ENCODE measurements at regions not wholly inside any gene's neighbourhood (a gene's known extent, or its start where the extent isn't known, plus 50 kb on each side); places are given as distances from the start of the nearest gene placed in this dataset.

DNA sequence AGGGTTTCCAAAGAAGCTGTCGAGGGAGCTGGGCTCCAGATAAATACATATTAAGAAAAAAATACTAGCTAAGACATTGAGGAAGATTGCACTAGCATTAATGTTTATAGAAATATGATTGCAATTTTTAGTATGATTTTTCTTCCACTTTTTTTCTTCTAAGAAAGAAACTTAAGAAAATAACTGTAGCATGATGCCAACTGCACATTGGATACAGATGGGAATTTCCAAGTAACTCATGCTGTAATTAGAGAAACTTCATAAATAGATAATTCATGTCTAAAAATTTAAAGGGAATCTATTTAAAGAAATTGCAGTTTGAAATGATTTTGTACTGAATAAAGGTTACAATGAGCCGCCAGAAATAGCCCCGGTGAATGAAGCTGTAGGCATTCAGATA, 119.4 kb downstream of the POLR1F start:
- Histone ChIP-seq H3K36me3 (ENCODE audit: insufficient read depth, low read length) (no peaks in the 10 kb centered on the region), H3K9me3 (ENCODE audit: insufficient read depth, low read depth, low read length) (no peaks in the 10 kb centered on the region), H3K27me3 (ENCODE audit: insufficient read depth, low read length) (no peaks in the 10 kb centered on the region), H2AFZ (ENCODE audit: low read depth, low read length) (no peak overlapping the region), H3K4me3 (ENCODE audit: insufficient read depth, low read depth, low read length) (no peak overlapping the region), H3K9ac (ENCODE audit: low read length) (no peak overlapping the region), H3K4me1 (ENCODE audit: insufficient read depth, low read length) (no peaks in the 10 kb centered on the region), H3K4me2 (ENCODE audit: low read length) (no peak overlapping the region), H4K20me1 (ENCODE audit: insufficient read depth, low read length) (no peaks in the 10 kb centered on the region), H3K27ac (ENCODE audit: low read depth, low read length) (no peak overlapping the region), H3K79me2 (ENCODE audit: insufficient read depth, low read length) (no peaks in the 10 kb centered on the region)
- Mint-ChIP-seq H3K27me3 (ENCODE audit: low read depth, unreplicated experiment) (no peaks in the 10 kb centered on the region), H3K27ac (ENCODE audit: unreplicated experiment) (no peak overlapping the region), H3K36me3 (ENCODE audit: low read depth, unreplicated experiment) (no peaks in the 10 kb centered on the region), H3K4me3 (ENCODE audit: unreplicated experiment) (no peak overlapping the region), H3K4me1 (ENCODE audit: low read depth, unreplicated experiment) (no peaks in the 10 kb centered on the region), H3K9me3 (ENCODE audit: unreplicated experiment) (peaks cover 4% of the 10 kb centered on the region)
- no peak for DNase-seq (ENCODE audit: low read depth)
- no peak for FAIRE-seq
- no peak for TF ChIP-seq EZH2 (IDR thresholded peaks at IDR 0.05; ENCODE audit: insufficient read depth, low read length)
- no peak for TF ChIP-seq CTCF (IDR thresholded peaks at IDR 0.05; ENCODE audit: insufficient read depth, low read depth, low read length)

GRCh38 chr7:19587291-19587690, 121.5 kb downstream of the POLR1F start:
- Mint-ChIP-seq H3K4me3 (ENCODE audit: unreplicated experiment) (no peak overlapping the region), H3K9me3 (ENCODE audit: unreplicated experiment) (peaks cover 3% of the 10 kb centered on the region), H3K4me1 (ENCODE audit: low read depth, unreplicated experiment) (no peaks in the 10 kb centered on the region), H3K27me3 (ENCODE audit: low read depth, unreplicated experiment) (no peaks in the 10 kb centered on the region), H3K36me3 (ENCODE audit: low read depth, unreplicated experiment) (no peaks in the 10 kb centered on the region), H3K27ac (ENCODE audit: unreplicated experiment) (no peak overlapping the region)
- no peak overlapping the region for H3K27ac ChIP-seq (ENCODE audit: low read depth, low read length)
- H3K27me3 ChIP-seq (ENCODE audit: insufficient read depth, low read length) = no peaks in the 10 kb centered on the region
- H4K20me1 ChIP-seq (ENCODE audit: insufficient read depth, low read length) = no peaks in the 10 kb centered on the region
- no peaks in the 10 kb centered on the region for H3K36me3 ChIP-seq (ENCODE audit: insufficient read depth, low read length)
- no peak overlapping the region for H2AFZ ChIP-seq (ENCODE audit: low read depth, low read length)
- H3K4me2 ChIP-seq (ENCODE audit: low read length) = no peak overlapping the region
- no peak for DNase-seq (ENCODE audit: low read depth)
- no peaks in the 10 kb centered on the region for H3K9me3 ChIP-seq (ENCODE audit: insufficient read depth, low read depth, low read length)
- H3K4me1 ChIP-seq (ENCODE audit: insufficient read depth, low read length) = no peaks in the 10 kb centered on the region
- TF ChIP-seq CTCF (IDR thresholded peaks at IDR 0.05; ENCODE audit: insufficient read depth, low read depth, low read length) = no peak
- TF ChIP-seq EZH2 (IDR thresholded peaks at IDR 0.05; ENCODE audit: insufficient read depth, low read length) = no peak
- H3K4me3 ChIP-seq (ENCODE audit: insufficient read depth, low read depth, low read length) = no peak overlapping the region
- no peak for FAIRE-seq
- no peaks in the 10 kb centered on the region for H3K79me2 ChIP-seq (ENCODE audit: insufficient read depth, low read length)
- no peak overlapping the region for H3K9ac ChIP-seq (ENCODE audit: low read length)

DNA sequence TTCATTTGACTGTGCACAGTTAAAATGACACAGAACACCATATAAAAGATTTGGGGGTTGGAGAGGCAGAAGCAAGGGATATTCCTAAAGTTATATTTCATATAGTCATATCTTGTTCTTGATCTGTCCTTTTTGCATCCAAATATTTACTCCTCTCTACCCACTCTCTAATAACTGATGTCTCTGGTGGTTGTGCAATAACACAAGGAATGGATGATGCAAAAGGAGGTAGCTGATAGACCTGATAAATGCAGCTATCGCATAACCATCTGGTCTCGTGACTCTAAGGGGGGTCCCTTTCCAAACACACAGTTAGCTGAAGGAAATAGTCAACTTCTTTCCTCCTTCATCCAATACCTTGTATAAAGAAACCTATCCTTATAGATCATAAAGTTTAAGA, 123.1 kb downstream of the POLR1F start:
- H3K36me3 Mint-ChIP-seq (ENCODE audit: low read depth, unreplicated experiment) = no peaks in the 10 kb centered on the region
- TF ChIP-seq EZH2 (IDR thresholded peaks at IDR 0.05; ENCODE audit: insufficient read depth, low read length) (no peak), CTCF (IDR thresholded peaks at IDR 0.05; ENCODE audit: insufficient read depth, low read depth, low read length) (no peak)
- no peak overlapping the region for H3K4me3 Mint-ChIP-seq (ENCODE audit: unreplicated experiment)
- H3K4me2 ChIP-seq (ENCODE audit: low read length) = no peak overlapping the region
- H3K4me1 Mint-ChIP-seq (ENCODE audit: low read depth, unreplicated experiment) = no peaks in the 10 kb centered on the region
- no peaks in the 10 kb centered on the region for H3K36me3 ChIP-seq (ENCODE audit: insufficient read depth, low read length)
- no peak overlapping the region for H3K4me3 ChIP-seq (ENCODE audit: insufficient read depth, low read depth, low read length)
- H3K27ac Mint-ChIP-seq (ENCODE audit: unreplicated experiment) = no peak overlapping the region
- no peak overlapping the region for H3K9ac ChIP-seq (ENCODE audit: low read length)
- H3K79me2 ChIP-seq (ENCODE audit: insufficient read depth, low read length) = no peaks in the 10 kb centered on the region
- H3K27me3 Mint-ChIP-seq (ENCODE audit: low read depth, unreplicated experiment) = no peaks in the 10 kb centered on the region
- no peak for DNase-seq (ENCODE audit: low read depth)
- no peaks in the 10 kb centered on the region for H3K9me3 Mint-ChIP-seq (ENCODE audit: unreplicated experiment)
- no peaks in the 10 kb centered on the region for H3K9me3 ChIP-seq (ENCODE audit: insufficient read depth, low read depth, low read length)
- H4K20me1 ChIP-seq (ENCODE audit: insufficient read depth, low read length) = no peaks in the 10 kb centered on the region
- H3K4me1 ChIP-seq (ENCODE audit: insufficient read depth, low read length) = no peaks in the 10 kb centered on the region
- H2AFZ ChIP-seq (ENCODE audit: low read depth, low read length) = no peak overlapping the region
- FAIRE-seq = no peak
- H3K27ac ChIP-seq (ENCODE audit: low read depth, low read length) = no peak overlapping the region
- no peaks in the 10 kb centered on the region for H3K27me3 ChIP-seq (ENCODE audit: insufficient read depth, low read length)
